Renal cortex interstitium (tissue), 11 donors: ENCODE measurements at regions not wholly inside any gene's neighbourhood (a gene's known extent, or its start where the extent isn't known, plus 50 kb on each side); places are given as distances from the start of the nearest gene placed in this dataset.
"Not testable (repeated sequence)": the region's sequence is repeated elsewhere in the genome, so short reads cannot be mapped to it uniquely, and the experiment has no call there.

Experiments
- DNase-seq, 11 donors: peaks; one replicate each; pipeline ENCODE4 v3.0.0-alpha.2; 2013; ENCODE audit warnings: low read depth in 9 of 11, low spot score in 4 of 11; ENCODE audit errors: extremely low read depth in 1 of 11

GRCh38 chr9:25310961-25311360 is 367.3 kb downstream of the TUSC1 start:
- DNase-seq = no peak

- DNase-seq = no peak
Observed at GRCh38 chr9:25308549-25308948, 369.7 kb downstream of the TUSC1 start.

- DNase-seq = no peak
Observed at GRCh38 chr9:25302601-25303000, 375.6 kb downstream of the TUSC1 start.

GRCh38 chr9:25288195-25288594 is 390.0 kb downstream of the TUSC1 start:
- DNase-seq = not testable (repeated sequence)

- DNase-seq = peak in 6 of 11 donors; percentile 6 to 45 (median 28)
Observed at GRCh38 chr9:25284365-25284764, 393.9 kb downstream of the TUSC1 start.

GRCh38 chr9:25282946-25283345 is 395.3 kb downstream of the TUSC1 start:
- DNase-seq = no peak

GRCh38 chr9:25261445-25261844 is 416.8 kb downstream of the TUSC1 start:
- DNase-seq = no peak

- peak in 5 of 11 donors; percentile 19 to 53 (median 29) for DNase-seq
Observed at GRCh38 chr9:25260046-25260445, 418.2 kb downstream of the TUSC1 start.

- no peak for DNase-seq
Observed at GRCh38 chr9:25255216-25255615, 423.0 kb downstream of the TUSC1 start.

- no peak for DNase-seq
Observed at GRCh38 chr9:25254051-25254450, 424.2 kb downstream of the TUSC1 start.

- DNase-seq = no peak
Observed at GRCh38 chr9:25241421-25241820, 436.8 kb downstream of the TUSC1 start.

- DNase-seq = no peak
Observed at GRCh38 chr9:25226901-25227686, 451.1 kb downstream of the TUSC1 start.

GRCh38 chr9:25225938-25226760 is 452.1 kb downstream of the TUSC1 start:
- no peak for DNase-seq

GRCh38 chr9:25224996-25225395 is 453.2 kb downstream of the TUSC1 start:
- no peak for DNase-seq

- DNase-seq = no peak
Observed at GRCh38 chr9:25224309-25224708, 453.9 kb downstream of the TUSC1 start.

GRCh38 chr9:25212361-25212760 is 465.9 kb downstream of the TUSC1 start:
- no peak for DNase-seq

- DNase-seq = peak in 2 of 11 donors; percentile 0 to 8
Observed at GRCh38 chr9:25207402-25208195, 470.6 kb downstream of the TUSC1 start.

GRCh38 chr9:25206027-25206426 is 472.2 kb downstream of the TUSC1 start:
- no peak for DNase-seq

GRCh38 chr9:25205285-25205684 is 473.0 kb downstream of the TUSC1 start:
- DNase-seq = no peak

GRCh38 chr9:25177858-25178257 is 500.4 kb downstream of the TUSC1 start:
- DNase-seq = no peak
